ENCODE measurements at regions not wholly inside any gene's neighbourhood (a gene's known extent, or its start where the extent isn't known, plus 50 kb on each side); places are given as distances from the start of the nearest gene placed in this dataset.

DNA sequence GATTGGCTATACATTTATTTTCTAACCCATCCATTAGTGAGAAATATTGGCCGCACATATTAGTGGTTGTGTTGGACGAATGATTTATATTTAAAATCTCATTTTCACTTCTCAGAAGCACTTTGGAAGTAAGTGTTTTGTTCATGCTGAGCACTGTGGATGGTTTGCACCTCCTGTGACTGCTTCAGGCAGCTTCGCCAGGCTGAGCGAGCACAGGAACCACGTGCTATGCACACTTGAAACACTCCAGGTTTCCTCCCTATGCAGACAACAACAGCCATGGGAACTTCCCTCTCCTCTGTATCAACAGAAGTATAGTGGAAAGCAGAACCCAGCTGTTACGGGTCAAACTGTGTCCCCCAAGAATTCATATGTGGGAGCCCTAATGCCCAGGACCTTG lies 67.3 kb upstream of the WDR11 start:
- TF ChIP-seq, protein P1, sequence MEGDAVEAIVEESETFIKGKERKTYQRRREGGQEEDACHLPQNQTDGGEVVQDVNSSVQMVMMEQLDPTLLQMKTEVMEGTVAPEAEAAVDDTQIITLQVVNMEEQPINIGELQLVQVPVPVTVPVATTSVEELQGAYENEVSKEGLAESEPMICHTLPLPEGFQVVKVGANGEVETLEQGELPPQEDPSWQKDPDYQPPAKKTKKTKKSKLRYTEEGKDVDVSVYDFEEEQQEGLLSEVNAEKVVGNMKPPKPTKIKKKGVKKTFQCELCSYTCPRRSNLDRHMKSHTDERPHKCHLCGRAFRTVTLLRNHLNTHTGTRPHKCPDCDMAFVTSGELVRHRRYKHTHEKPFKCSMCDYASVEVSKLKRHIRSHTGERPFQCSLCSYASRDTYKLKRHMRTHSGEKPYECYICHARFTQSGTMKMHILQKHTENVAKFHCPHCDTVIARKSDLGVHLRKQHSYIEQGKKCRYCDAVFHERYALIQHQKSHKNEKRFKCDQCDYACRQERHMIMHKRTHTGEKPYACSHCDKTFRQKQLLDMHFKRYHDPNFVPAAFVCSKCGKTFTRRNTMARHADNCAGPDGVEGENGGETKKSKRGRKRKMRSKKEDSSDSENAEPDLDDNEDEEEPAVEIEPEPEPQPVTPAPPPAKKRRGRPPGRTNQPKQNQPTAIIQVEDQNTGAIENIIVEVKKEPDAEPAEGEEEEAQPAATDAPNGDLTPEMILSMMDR (optimal IDR thresholded peaks at IDR 0.05 in 1 of 3, IDR thresholded peaks at IDR 0.05 in 1 of 3, conservative IDR thresholded peaks at IDR 0.05 in 1 of 3; ENCODE audit: extremely low read depth in 1 of 3, insufficient read depth in 2 of 3, low read length in 3 of 3) = no peak
- no peak for TF ChIP-seq EZH2 (IDR thresholded peaks at IDR 0.05; ENCODE audit: low read length)
